K562 (cell line): ENCODE measurements at regions not wholly inside any gene's neighbourhood (a gene's known extent, or its start where the extent isn't known, plus 50 kb on each side); places are given as distances from the start of the nearest gene placed in this dataset.

Source experiments
- ATF7 ChIP-seq: fragments of 450-650 bp; IDR thresholded peaks from 2 replicates; pipeline ENCODE4 v1.7.1; 2014; ENCODE audit warnings: mild to moderate bottlenecking, moderate library complexity
- CREB1 ChIP-seq, 2 experiments: sonication (generic) in 1 of 2; formaldehyde crosslinking in 1 of 2; IDR thresholded peaks; 2 replicates each; pipeline versions ENCODE4 v1.6.1 to v1.8.0; 2012 to 2022; ENCODE audit warnings: inconsistent platforms in 1 of 2, mild to moderate bottlenecking in 1 of 2, missing genetic modification reagents in 1 of 2, moderate library complexity in 1 of 2
- DDX20 ChIP-seq: fragments of 450-650 bp; IDR thresholded peaks from 2 replicates; pipeline ENCODE4 v1.6.1; 2016; ENCODE audit warnings: missing genetic modification characterization, low read depth, mild to moderate bottlenecking, missing compliant biosample characterization, moderate library complexity
- NFYB ChIP-seq: IDR thresholded peaks from 2 replicates; pipeline ENCODE4 v1.6.1; 2011; ENCODE audit warnings: mild to moderate bottlenecking, moderate library complexity; ENCODE audit not compliant: insufficient read length; ENCODE audit errors: extremely low read depth
- POLR2A ChIP-seq: fragments of 450-650 bp; conservative IDR thresholded peaks from 2 replicates; pipeline ENCODE4 v1.6.1; 2016
- POLR2AphosphoS5 ChIP-seq: IDR thresholded peaks from 2 replicates; pipeline ENCODE4 v1.6.1; 2011; ENCODE audit warnings: mild to moderate bottlenecking, low read depth, low read length, moderate library complexity; ENCODE audit not compliant: control insufficient read depth, insufficient read depth
- TF ChIP-seq, protein P1 (sequence below): fragments of 450-650 bp; IDR thresholded peaks from 2 replicates; pipeline ENCODE4 v1.6.1; 2018; ENCODE audit not compliant: partially characterized antibody
- TF ChIP-seq, protein P2 (sequence below), 3 experiments: IDR thresholded peaks in 2 of 3; conservative IDR thresholded peaks in 1 of 3; 2 replicates each; pipeline ENCODE4 v1.5.1; 2011 to 2012; ENCODE audit warnings: low read length in 3 of 3, mild to moderate bottlenecking in 3 of 3, control low read depth in 2 of 3, improper control_type of control experiment in 1 of 3, inconsistent platforms in 1 of 3, low read depth in 1 of 3, mixed read lengths in 1 of 3, moderate library complexity in 1 of 3; ENCODE audit not compliant: insufficient read depth in 2 of 3
- TF ChIP-seq, protein P3 (sequence below): fragments of 200-800 bp; sonication (Bioruptor generic); IDR thresholded peaks from 2 replicates; pipeline ENCODE4 v1.6.1; 2017; ENCODE audit warnings: missing genetic modification characterization, missing compliant biosample characterization

DNA sequence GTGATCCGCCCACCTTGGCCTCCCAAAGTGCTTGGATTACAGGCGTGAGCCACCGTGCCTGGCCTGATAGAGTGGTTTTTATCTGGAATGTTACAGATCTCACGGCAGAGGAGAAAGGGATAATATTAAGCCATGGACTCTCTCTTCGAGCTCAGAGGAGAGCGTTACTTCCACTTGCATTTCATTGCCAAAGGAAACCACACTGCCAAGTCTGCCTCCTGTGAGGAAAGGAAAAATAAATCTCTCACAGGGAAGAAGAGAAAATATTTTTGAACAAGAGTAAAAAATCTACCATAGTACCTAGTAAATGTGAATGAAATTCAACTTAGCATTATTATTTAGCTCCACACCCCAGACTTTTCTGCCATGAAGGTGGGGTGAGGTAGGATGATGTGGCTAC lies 319.2 kb upstream of the PRICKLE1 start:
- TF ChIP-seq CREB1 (IDR thresholded peaks at IDR 0.05) (no peak), CREB1 (CRISPR knock-in tag; IDR thresholded peaks at IDR 0.05) (no peak), POLR2AphosphoS5 (no peak), NFYB (no peak), DDX20 (tag) (no peak), ATF7 (no peak), POLR2A (no peak)
- TF ChIP-seq, protein P1, sequence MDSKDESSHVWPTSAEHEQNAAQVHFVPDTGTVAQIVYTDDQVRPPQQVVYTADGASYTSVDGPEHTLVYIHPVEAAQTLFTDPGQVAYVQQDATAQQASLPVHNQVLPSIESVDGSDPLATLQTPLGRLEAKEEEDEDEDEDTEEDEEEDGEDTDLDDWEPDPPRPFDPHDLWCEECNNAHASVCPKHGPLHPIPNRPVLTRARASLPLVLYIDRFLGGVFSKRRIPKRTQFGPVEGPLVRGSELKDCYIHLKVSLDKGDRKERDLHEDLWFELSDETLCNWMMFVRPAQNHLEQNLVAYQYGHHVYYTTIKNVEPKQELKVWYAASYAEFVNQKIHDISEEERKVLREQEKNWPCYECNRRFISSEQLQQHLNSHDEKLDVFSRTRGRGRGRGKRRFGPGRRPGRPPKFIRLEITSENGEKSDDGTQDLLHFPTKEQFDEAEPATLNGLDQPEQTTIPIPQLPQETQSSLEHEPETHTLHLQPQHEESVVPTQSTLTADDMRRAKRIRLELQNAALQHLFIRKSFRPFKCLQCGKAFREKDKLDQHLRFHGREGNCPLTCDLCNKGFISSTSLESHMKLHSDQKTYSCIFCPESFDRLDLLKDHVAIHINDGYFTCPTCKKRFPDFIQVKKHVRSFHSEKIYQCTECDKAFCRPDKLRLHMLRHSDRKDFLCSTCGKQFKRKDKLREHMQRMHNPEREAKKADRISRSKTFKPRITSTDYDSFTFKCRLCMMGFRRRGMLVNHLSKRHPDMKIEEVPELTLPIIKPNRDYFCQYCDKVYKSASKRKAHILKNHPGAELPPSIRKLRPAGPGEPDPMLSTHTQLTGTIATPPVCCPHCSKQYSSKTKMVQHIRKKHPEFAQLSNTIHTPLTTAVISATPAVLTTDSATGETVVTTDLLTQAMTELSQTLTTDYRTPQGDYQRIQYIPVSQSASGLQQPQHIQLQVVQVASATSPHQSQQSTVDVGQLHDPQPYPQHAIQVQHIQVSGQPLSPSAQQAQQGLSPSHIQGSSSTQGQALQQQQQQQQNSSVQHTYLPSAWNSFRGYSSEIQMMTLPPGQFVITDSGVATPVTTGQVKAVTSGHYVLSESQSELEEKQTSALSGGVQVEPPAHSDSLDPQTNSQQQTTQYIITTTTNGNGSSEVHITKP, result no peak
- TF ChIP-seq, protein P2, sequence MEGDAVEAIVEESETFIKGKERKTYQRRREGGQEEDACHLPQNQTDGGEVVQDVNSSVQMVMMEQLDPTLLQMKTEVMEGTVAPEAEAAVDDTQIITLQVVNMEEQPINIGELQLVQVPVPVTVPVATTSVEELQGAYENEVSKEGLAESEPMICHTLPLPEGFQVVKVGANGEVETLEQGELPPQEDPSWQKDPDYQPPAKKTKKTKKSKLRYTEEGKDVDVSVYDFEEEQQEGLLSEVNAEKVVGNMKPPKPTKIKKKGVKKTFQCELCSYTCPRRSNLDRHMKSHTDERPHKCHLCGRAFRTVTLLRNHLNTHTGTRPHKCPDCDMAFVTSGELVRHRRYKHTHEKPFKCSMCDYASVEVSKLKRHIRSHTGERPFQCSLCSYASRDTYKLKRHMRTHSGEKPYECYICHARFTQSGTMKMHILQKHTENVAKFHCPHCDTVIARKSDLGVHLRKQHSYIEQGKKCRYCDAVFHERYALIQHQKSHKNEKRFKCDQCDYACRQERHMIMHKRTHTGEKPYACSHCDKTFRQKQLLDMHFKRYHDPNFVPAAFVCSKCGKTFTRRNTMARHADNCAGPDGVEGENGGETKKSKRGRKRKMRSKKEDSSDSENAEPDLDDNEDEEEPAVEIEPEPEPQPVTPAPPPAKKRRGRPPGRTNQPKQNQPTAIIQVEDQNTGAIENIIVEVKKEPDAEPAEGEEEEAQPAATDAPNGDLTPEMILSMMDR (IDR thresholded peaks at IDR 0.05 in 2 of 3, conservative IDR thresholded peaks at IDR 0.05 in 1 of 3; ENCODE audit: insufficient read depth in 2 of 3, low read depth in 1 of 3, low read length in 3 of 3), result no peak
- TF ChIP-seq, protein P3, sequence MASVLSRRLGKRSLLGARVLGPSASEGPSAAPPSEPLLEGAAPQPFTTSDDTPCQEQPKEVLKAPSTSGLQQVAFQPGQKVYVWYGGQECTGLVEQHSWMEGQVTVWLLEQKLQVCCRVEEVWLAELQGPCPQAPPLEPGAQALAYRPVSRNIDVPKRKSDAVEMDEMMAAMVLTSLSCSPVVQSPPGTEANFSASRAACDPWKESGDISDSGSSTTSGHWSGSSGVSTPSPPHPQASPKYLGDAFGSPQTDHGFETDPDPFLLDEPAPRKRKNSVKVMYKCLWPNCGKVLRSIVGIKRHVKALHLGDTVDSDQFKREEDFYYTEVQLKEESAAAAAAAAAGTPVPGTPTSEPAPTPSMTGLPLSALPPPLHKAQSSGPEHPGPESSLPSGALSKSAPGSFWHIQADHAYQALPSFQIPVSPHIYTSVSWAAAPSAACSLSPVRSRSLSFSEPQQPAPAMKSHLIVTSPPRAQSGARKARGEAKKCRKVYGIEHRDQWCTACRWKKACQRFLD (CRISPR knock-in tag), result no peak
